Transverse colon (tissue), 4 donors: ENCODE measurements at regions not wholly inside any gene's neighbourhood (a gene's known extent, or its start where the extent isn't known, plus 50 kb on each side); places are given as distances from the start of the nearest gene placed in this dataset.

Experiments
- CTCF ChIP-seq, 5 experiments: fragments of 200-600 bp in 3 of 5; fragments of 450-650 bp in 2 of 5; sonication (generic) in 3 of 5; IDR thresholded peaks; 1 replicate in 2 of 5; 2 replicates in 3 of 5; pipeline ENCODE4 v1.5.1; 2016 to 2017; ENCODE audit warnings: antibody characterized with exemption in 5 of 5, inconsistent platforms in 3 of 5, mild to moderate bottlenecking in 2 of 5, moderate library complexity in 1 of 5
- EP300 ChIP-seq: sonication (generic); formaldehyde crosslinking; IDR thresholded peaks from one replicate; pipeline ENCODE4 v1.6.1; 2017; ENCODE audit warnings: antibody characterized with exemption, low read depth
- POLR2A ChIP-seq: fragments of 450-650 bp; IDR thresholded peaks from one replicate; pipeline ENCODE4 v1.6.1; 2016; ENCODE audit warnings: antibody characterized with exemption, mild to moderate bottlenecking, moderate library complexity
- POLR2AphosphoS5 ChIP-seq, 3 donors: sonication (generic); formaldehyde crosslinking; IDR thresholded peaks; one replicate each; pipeline ENCODE4 v1.6.1; 2016; ENCODE audit warnings: antibody characterized with exemption in 3 of 3

GRCh38 chr7:50962281-50962883 is 179.7 kb upstream of the GRB10 start:
- TF ChIP-seq POLR2A (no peak), POLR2AphosphoS5 (IDR thresholded peaks at IDR 0.05) (no peak), CTCF (IDR thresholded peaks at IDR 0.05) (no peak), EP300 (no peak)
